Chondrocyte (in vitro differentiated cells): ENCODE measurements at regions not wholly inside any gene's neighbourhood (a gene's known extent, or its start where the extent isn't known, plus 50 kb on each side); places are given as distances from the start of the nearest gene placed in this dataset.

Experiments
- DNase-seq: peaks from one replicate; pipeline ENCODE4 v3.0.0; 2021; ENCODE audit warnings: mixed read lengths, low spot score
- H3K27ac Mint-ChIP-seq: one replicate; pipeline ENCODE4 v1.8.0; 2021; ENCODE audit warnings: mild to moderate bottlenecking, moderate library complexity, mixed read lengths; ENCODE audit not compliant: unreplicated experiment
- H3K27me3 Mint-ChIP-seq: 2 replicates; pipeline ENCODE4 v1.8.0; 2021; ENCODE audit warnings: low read depth, mixed read lengths
- H3K36me3 Mint-ChIP-seq: 2 replicates; pipeline ENCODE4 v1.8.0; 2021; ENCODE audit warnings: low read depth, mixed read lengths
- H3K4me1 Mint-ChIP-seq: 2 replicates; pipeline ENCODE4 v1.8.0; 2021; ENCODE audit warnings: low read depth, mild to moderate bottlenecking, mixed read lengths
- H3K4me3 Mint-ChIP-seq: one replicate; pipeline ENCODE4 v1.8.0; 2021; ENCODE audit warnings: mild to moderate bottlenecking, moderate library complexity, mixed read lengths; ENCODE audit not compliant: unreplicated experiment
- H3K9me3 Mint-ChIP-seq: 2 replicates; pipeline ENCODE4 v1.8.0; 2021; ENCODE audit warnings: low read depth, mixed read lengths
- CTCF ChIP-seq: fragments of 200-600 bp; sonication (generic); IDR thresholded peaks from 2 replicates; pipeline ENCODE4 v1.5.0; 2021; ENCODE audit warnings: antibody characterized with exemption, mild to moderate bottlenecking, moderate library complexity

GRCh38 chr2:129296806-129297205, 682.7 kb upstream of the RAB6C start:
- no peak for TF ChIP-seq CTCF
- no peaks in the 10 kb centered on the region for H3K36me3 Mint-ChIP-seq
- H3K27me3 Mint-ChIP-seq, result peaks cover 3% of the 10 kb centered on the region
- H3K4me3 Mint-ChIP-seq, result no peak overlapping the region
- H3K27ac Mint-ChIP-seq, result no peak overlapping the region
- H3K4me1 Mint-ChIP-seq, result no peaks in the 10 kb centered on the region
- peaks cover 6% of the 10 kb centered on the region for H3K9me3 Mint-ChIP-seq
- no peak for DNase-seq

GRCh38 chr2:129297430-129297829, 682.0 kb upstream of the RAB6C start:
- Mint-ChIP-seq H3K27me3 (peaks cover 3% of the 10 kb centered on the region), H3K4me3 (no peak overlapping the region), H3K4me1 (no peaks in the 10 kb centered on the region), H3K9me3 (peaks cover 6% of the 10 kb centered on the region), H3K27ac (no peak overlapping the region), H3K36me3 (no peaks in the 10 kb centered on the region)
- no peak for DNase-seq
- TF ChIP-seq CTCF, result peak; percentile 11

DNA sequence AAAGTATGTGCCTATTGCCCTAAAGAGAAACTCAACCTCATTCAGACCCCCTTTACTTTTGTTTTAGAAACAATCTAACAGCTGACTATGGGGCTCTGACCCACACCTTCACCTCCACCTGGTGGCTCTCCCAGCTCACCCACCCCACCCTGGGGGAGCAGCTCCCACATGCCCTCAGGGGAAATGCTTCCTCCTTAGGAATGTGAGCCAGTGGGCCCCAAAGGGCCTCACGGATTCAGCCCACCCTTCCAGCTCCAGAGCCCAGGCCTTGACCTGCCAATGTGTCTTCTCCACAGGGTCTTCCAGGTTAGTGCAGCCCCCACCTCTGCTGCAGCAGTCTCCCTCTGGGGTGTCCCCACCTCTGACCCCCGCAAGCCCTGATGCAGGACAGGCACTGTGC, 680.1 kb upstream of the RAB6C start:
- H3K27me3 Mint-ChIP-seq, result peaks cover 3% of the 10 kb centered on the region
- no peak overlapping the region for H3K4me3 Mint-ChIP-seq
- H3K4me1 Mint-ChIP-seq, result no peaks in the 10 kb centered on the region
- TF ChIP-seq CTCF, result no peak
- H3K9me3 Mint-ChIP-seq, result peaks cover 4% of the 10 kb centered on the region
- H3K27ac Mint-ChIP-seq, result no peak overlapping the region
- no peaks in the 10 kb centered on the region for H3K36me3 Mint-ChIP-seq
- DNase-seq, result no peak

GRCh38 chr2:129299756-129300155, 679.7 kb upstream of the RAB6C start:
- Mint-ChIP-seq H3K4me1 (no peaks in the 10 kb centered on the region), H3K4me3 (no peak overlapping the region), H3K27me3 (peaks cover 3% of the 10 kb centered on the region), H3K27ac (no peak overlapping the region), H3K9me3 (peaks cover 3% of the 10 kb centered on the region), H3K36me3 (no peaks in the 10 kb centered on the region)
- DNase-seq, result no peak
- no peak for TF ChIP-seq CTCF

- TF ChIP-seq CTCF, result no peak
- peaks cover 4% of the 10 kb centered on the region for H3K9me3 Mint-ChIP-seq
- no peaks in the 10 kb centered on the region for H3K36me3 Mint-ChIP-seq
- H3K4me3 Mint-ChIP-seq, result no peak overlapping the region
- H3K4me1 Mint-ChIP-seq, result no peaks in the 10 kb centered on the region
- peaks cover 3% of the 10 kb centered on the region for H3K27me3 Mint-ChIP-seq
- DNase-seq, result no peak
- H3K27ac Mint-ChIP-seq, result no peak overlapping the region
These were observed 679.0 kb upstream of the RAB6C start for GRCh38 chr2:129300456-129300855.
